A549 (cell line): ENCODE measurements at regions not wholly inside any gene's neighbourhood (a gene's known extent, or its start where the extent isn't known, plus 50 kb on each side); places are given as distances from the start of the nearest gene placed in this dataset.
"Not testable (repeated sequence)": the region's sequence is repeated elsewhere in the genome, so short reads cannot be mapped to it uniquely, and the experiment has no call there.

Experiments
- ATAC-seq, 2 experiments: fragments of 200-7000 bp in 1 of 2; fragments of >200 bp in 1 of 2; cut with Nextera tagmentation in 1 of 2; cut with Tn5 transposase in 1 of 2; 3 replicates each; pipeline versions ENCODE4 v1.8.0 to v1.9.1; 2018 to 2020; ENCODE audit warnings: mild to moderate bottlenecking in 1 of 2, moderate library complexity in 1 of 2
- CTCF ChIA-PET: fragments of 300-600 bp; sonication (Branson Sonifier 250); formaldehyde crosslinking; extraction: SDS; loops from one replicate; lab custom pipeline; 2021; ENCODE audit warnings: antibody characterized with exemption, inconsistent platforms; lab: Yijun Ruan, JAX
- POLR2A ChIA-PET: fragments of 350-600 bp; formaldehyde crosslinking; extraction: SDS; loops from one replicate; lab custom pipeline; 2021; ENCODE audit warnings: antibody characterized with exemption, inconsistent platforms; lab: Yijun Ruan, JAX
- DNase-seq, 2 experiments: peaks; one replicate each; pipeline versions ENCODE4 v3.0.0 to v3.0.0-alpha.2; 2011 to 2016; ENCODE audit warnings: low read depth in 1 of 2, low spot score in 1 of 2
- FAIRE-seq: peaks from 2 replicates; lab custom pipeline; 2011; peaks lifted over from hg19 to GRCh38; lab: Jason Lieb, UNC
- H3K27ac ChIP-seq, 2 experiments: fragments of >200 bp; sonication (Bioruptor Twin); formaldehyde crosslinking; 3 replicates each; pipeline ENCODE4 v1.5.1; 2016 to 2017
- H3K4me1 ChIP-seq: fragments of >200 bp; sonication (Bioruptor Twin); formaldehyde crosslinking; 3 replicates; pipeline ENCODE4 v1.6.1; 2016
- H3K4me2 ChIP-seq: fragments of >200 bp; sonication (Bioruptor Twin); formaldehyde crosslinking; 3 replicates; pipeline ENCODE4 v1.6.1; 2016
- H3K4me3 ChIP-seq: fragments of >200 bp; sonication (Bioruptor Twin); formaldehyde crosslinking; 3 replicates; pipeline ENCODE4 v1.5.1; 2016
- H3K9me3 ChIP-seq: fragments of >200 bp; sonication (Bioruptor Twin); formaldehyde crosslinking; 3 replicates; pipeline ENCODE4 v1.6.1; 2016
- BHLHE40 ChIP-seq: IDR thresholded peaks from 2 replicates; pipeline ENCODE4 v1.6.1; 2012; ENCODE audit warnings: low read depth, low read length, inconsistent platforms
- FOXS1 ChIP-seq: fragments of 250-450 bp; sonication (Bioruptor Pico); IDR thresholded peaks from 2 replicates; pipeline ENCODE4 v1.5.0; 2020; ENCODE audit warnings: mild to moderate bottlenecking, moderate library complexity
- HMGXB4 ChIP-seq: fragments of 250-450 bp; sonication (Bioruptor Pico); IDR thresholded peaks from 2 replicates; pipeline ENCODE4 v1.5.0; 2021; ENCODE audit warnings: mild to moderate bottlenecking, moderate library complexity, borderline replicate concordance
- JUN ChIP-seq, 2 experiments: fragments of >200 bp; sonication (Bioruptor Twin); formaldehyde crosslinking; IDR thresholded peaks; 2 replicates in 1 of 2; 3 replicates in 1 of 2; pipeline ENCODE4 v1.6.1; 2016 to 2017
- MAFK ChIP-seq: fragments of 450-650 bp; IDR thresholded peaks from 2 replicates; pipeline ENCODE4 v1.6.1; 2014; ENCODE audit not compliant: partially characterized antibody
- NFE2L2 ChIP-seq: fragments of 150-350 bp; conservative IDR thresholded peaks from 2 replicates; pipeline ENCODE4 v1.6.1; 2014; ENCODE audit warnings: low read length
- RAD21 ChIP-seq, 2 experiments: fragments of >200 bp in 1 of 2; sonication (Bioruptor Twin) in 1 of 2; formaldehyde crosslinking in 1 of 2; IDR thresholded peaks in 1 of 2; conservative IDR thresholded peaks in 1 of 2; 2 replicates in 1 of 2; 3 replicates in 1 of 2; pipeline ENCODE4 v1.6.1; 2012 to 2018; ENCODE audit warnings: inconsistent platforms in 1 of 2
- REST ChIP-seq: fragments of 200-600 bp; sonication (generic); IDR thresholded peaks from 2 replicates; pipeline ENCODE4 v1.6.1; 2016; ENCODE audit warnings: antibody characterized with exemption, mild to moderate bottlenecking, moderate library complexity
- SMC3 ChIP-seq: fragments of >200 bp; sonication (Bioruptor Twin); formaldehyde crosslinking; IDR thresholded peaks from 3 replicates; pipeline ENCODE4 v1.6.1; 2018; ENCODE audit warnings: inconsistent platforms
- ZFP36 ChIP-seq: fragments of 450-650 bp; IDR thresholded peaks from 2 replicates; pipeline ENCODE4 v1.6.1; 2014; ENCODE audit warnings: borderline replicate concordance; ENCODE audit not compliant: partially characterized antibody
- WGBS: methylation state at CpG from one replicate; pipeline ENCODE4 v1.1.6; 2017; ENCODE audit errors: missing lambda C conversion rate; 5-methylcytosine and 5-hydroxymethylcytosine counted together

- ATAC-seq, FAIRE-seq, CTCF ChIA-PET: not testable (repeated sequence)
Observed at GRCh38 chr4:3884261-3884660, 118.1 kb downstream of the ADRA2C start.

GRCh38 chr4:3893590-3893989 lies 127.4 kb downstream of the ADRA2C start:
- 2% methylated on average over 6 of the region's 8 CpGs for WGBS
- H3K4me3 ChIP-seq, ATAC-seq, H3K4me1 ChIP-seq, DNase-seq, H3K9me3 ChIP-seq, FAIRE-seq, POLR2A ChIA-PET, H3K27ac ChIP-seq, H3K4me2 ChIP-seq: not testable (repeated sequence)
- TF ChIP-seq RAD21 (conservative IDR thresholded peaks at IDR 0.05 in 1 of 2, IDR thresholded peaks at IDR 0.05 in 1 of 2): peak in 1 of 2 experiments; percentile 3; a peak in 1 of 5 replicates
- CTCF ChIA-PET: interaction anchor here (0.7 to 2.1 kb wide), 3 partner anchors 13 to 56 kb away, joined by 3 to 9 read pairs (median 3); no protein-coding TSS in a partner anchor

More at GRCh38 chr4:3884261-3884660, 118.1 kb downstream of the ADRA2C start:
- H3K9me3 ChIP-seq, H3K4me3 ChIP-seq, H3K4me2 ChIP-seq, DNase-seq, H3K4me1 ChIP-seq, H3K27ac ChIP-seq, POLR2A ChIA-PET: not testable (repeated sequence)
- 70% methylated on average over 4 of the region's 5 CpGs for WGBS

GRCh38 chr4:3894086-3894959 lies 128.1 kb downstream of the ADRA2C start:
- CTCF ChIA-PET: interaction anchor here (0.7 to 2.1 kb wide), 3 partner anchors 14 to 56 kb away, joined by 3 to 9 read pairs (median 3); no protein-coding TSS in a partner anchor
- ATAC-seq, H3K4me2 ChIP-seq, DNase-seq, H3K4me1 ChIP-seq, H3K4me3 ChIP-seq, FAIRE-seq, H3K9me3 ChIP-seq, H3K27ac ChIP-seq, POLR2A ChIA-PET: not testable (repeated sequence)
- 61% methylated on average over 16 of the region's 20 CpGs for WGBS

GRCh38 chr4:3896441-3896840 lies 130.3 kb downstream of the ADRA2C start:
- Histone ChIP-seq H3K27ac (no peak overlapping the region), H3K4me1 (no peaks in the 10 kb centered on the region), H3K4me2 (no peak overlapping the region), H3K9me3 (no peaks in the 10 kb centered on the region), H3K4me3 (no peak overlapping the region)
- no peak for DNase-seq
- ATAC-seq: no peak
- no peak for TF ChIP-seq HMGXB4 (CRISPR knock-in tag)
- TF ChIP-seq JUN (IDR thresholded peaks at IDR 0.05): no peak
- TF ChIP-seq BHLHE40: no peak
- no peak for TF ChIP-seq FOXS1 (CRISPR knock-in tag)
- TF ChIP-seq NFE2L2: no peak
- TF ChIP-seq REST: no peak
- no peak for TF ChIP-seq SMC3
- TF ChIP-seq MAFK: no peak
- TF ChIP-seq ZFP36: no peak
- CTCF ChIA-PET: interaction anchor here (1.0 to 1.5 kb wide), 2 partner anchors 16 to 46 kb away, joined by 3 to 4 read pairs; no protein-coding TSS in a partner anchor
- 49% methylated on average over 5 of the region's 6 CpGs for WGBS
- POLR2A ChIA-PET: no interaction called here
- no peak for FAIRE-seq

GRCh38 chr4:3896871-3897578 lies 130.8 kb downstream of the ADRA2C start:
- POLR2A ChIA-PET, H3K4me2 ChIP-seq, H3K4me3 ChIP-seq, FAIRE-seq, H3K4me1 ChIP-seq, ATAC-seq, H3K9me3 ChIP-seq, H3K27ac ChIP-seq, DNase-seq: not testable (repeated sequence)
- CTCF ChIA-PET: interaction anchor here (1.0 to 1.5 kb wide), 2 partner anchors 16 to 45 kb away, joined by 3 to 4 read pairs; no protein-coding TSS in a partner anchor
- WGBS: 59% methylated on average over 20 of the region's 20 CpGs
